ENCODE measurements at regions not wholly inside any gene's neighbourhood (a gene's known extent, or its start where the extent isn't known, plus 50 kb on each side); places are given as distances from the start of the nearest gene placed in this dataset.

- no peak for TF ChIP-seq CTCF (IDR thresholded peaks at IDR 0.05)
- TF ChIP-seq SP1 (CRISPR knock-in tag; conservative IDR thresholded peaks at IDR 0.05): no peak
- no peak for TF ChIP-seq ETV6 (CRISPR knock-in tag; IDR thresholded peaks at IDR 0.05)
- TF ChIP-seq USF2 (CRISPR knock-in tag; IDR thresholded peaks at IDR 0.05): no peak
- no peak for TF ChIP-seq RELA (CRISPR knock-in tag; IDR thresholded peaks at IDR 0.05; ENCODE audit: borderline replicate concordance)
- no peak for TF ChIP-seq MAX (CRISPR knock-in tag; IDR thresholded peaks at IDR 0.05)
- TF ChIP-seq ZNF232 (CRISPR knock-in tag; IDR thresholded peaks at IDR 0.05): no peak
- no peak for TF ChIP-seq E2F4 (CRISPR knock-in tag; IDR thresholded peaks at IDR 0.05; ENCODE audit: borderline replicate concordance, low read depth)
- no peak for TF ChIP-seq ZBTB43 (CRISPR knock-in tag; IDR thresholded peaks at IDR 0.05)
- TF ChIP-seq ZNF121 (CRISPR knock-in tag; IDR thresholded peaks at IDR 0.05): no peak
- TF ChIP-seq JUN (CRISPR knock-in tag; IDR thresholded peaks at IDR 0.05): no peak
These were observed 106.2 kb upstream of the ZNF469 start for GRCh38 chr16:88276591-88276990.

Data from WTC11 (cell line).